HT-29 (cell line): ENCODE measurements at regions not wholly inside any gene's neighbourhood (a gene's known extent, or its start where the extent isn't known, plus 50 kb on each side); places are given as distances from the start of the nearest gene placed in this dataset.
A peak's percentile ranks its signal among the peaks of the same experiment; 100 is the strongest.
"Not testable (repeated sequence)": the region's sequence is repeated elsewhere in the genome, so short reads cannot be mapped to it uniquely, and the experiment has no call there.

Source experiments
- DNase-seq: peaks from one replicate; pipeline ENCODE4 v3.0.0-alpha.2; 2015; ENCODE audit warnings: low spot score

DNA sequence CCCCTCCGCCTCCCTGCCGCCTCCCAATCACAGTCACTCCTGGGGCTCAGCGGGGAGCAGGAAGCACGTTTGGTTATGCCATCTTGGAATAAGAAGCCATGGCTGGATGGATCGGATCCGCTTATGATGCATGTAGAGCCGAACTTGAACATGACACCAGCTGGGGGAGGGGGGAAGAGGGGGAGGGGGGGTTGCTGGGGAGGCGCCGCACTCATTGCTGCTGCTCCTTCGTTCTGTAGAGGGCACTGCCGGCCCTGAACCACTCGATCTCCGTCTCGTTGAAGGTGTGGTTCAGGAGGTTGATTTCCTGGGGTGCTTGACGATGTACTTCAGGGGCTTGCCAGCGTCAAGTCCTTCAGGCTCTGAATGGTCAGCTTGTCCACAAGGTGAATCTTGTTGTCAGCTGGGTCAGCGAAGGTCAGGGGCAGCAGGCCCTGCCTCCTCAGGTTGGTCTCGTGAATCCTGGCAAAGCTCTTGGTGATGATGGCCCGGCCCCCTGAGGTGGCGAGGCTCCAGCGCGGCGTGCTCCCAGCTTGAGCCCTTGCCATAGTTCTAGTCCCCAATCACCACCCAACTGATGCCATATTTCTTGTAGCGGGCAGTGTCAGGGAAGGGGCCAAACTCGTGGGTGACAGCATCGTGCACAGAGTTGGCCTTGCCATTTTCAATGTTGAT, 476.9 kb upstream of the ISX start:
- no peak for DNase-seq

DNA sequence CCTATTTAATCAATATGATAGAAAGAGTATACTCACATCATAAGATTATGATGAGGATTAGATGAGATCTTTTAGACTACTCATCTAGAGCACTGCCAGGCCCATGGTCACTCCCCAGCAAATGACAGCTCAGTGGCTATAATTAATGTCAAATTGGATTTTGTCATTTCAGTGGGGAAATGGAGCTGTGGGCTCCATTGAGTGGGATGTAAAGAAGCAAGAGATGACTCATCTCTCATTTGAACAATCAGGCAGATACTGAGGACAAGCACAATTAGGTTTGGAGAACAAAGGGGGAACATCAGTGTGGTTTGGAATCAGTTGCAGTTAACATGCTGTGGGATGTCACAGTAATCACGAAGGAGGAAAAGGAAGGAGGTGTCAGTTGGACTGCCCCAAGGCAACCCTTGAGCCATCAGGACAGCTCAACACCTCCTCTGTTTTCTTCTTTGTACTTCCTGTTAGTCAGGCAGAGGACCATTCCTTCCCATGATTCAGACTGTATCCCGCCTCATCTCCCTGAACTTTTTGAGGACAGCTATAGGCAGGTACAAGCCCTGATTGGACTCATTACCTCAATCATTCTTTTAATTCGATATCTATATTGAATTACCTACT, 473.7 kb upstream of the ISX start:
- DNase-seq, result no peak

GRCh38 chr22:34599567-34599966, 466.4 kb upstream of the ISX start:
- DNase-seq, result no peak

DNA sequence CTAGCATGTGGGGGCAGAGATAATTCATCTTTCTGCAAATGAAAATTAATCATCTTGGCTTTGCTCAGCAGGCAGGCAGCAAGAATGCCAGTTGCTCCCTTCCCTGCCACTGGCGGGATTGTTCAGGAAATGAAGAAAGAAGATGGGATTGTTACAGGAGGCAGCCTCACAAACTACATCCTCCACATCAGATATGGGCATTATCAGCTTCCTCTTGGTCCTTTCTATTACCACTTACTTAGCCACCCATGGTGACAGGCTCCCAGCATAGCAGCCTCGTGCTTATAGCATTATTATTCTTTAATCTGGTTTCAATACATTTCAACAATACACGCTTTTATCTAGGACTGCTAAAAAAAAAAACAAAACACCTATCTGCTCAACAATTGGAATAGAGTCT, 461.6 kb upstream of the ISX start:
- no peak for DNase-seq

GRCh38 chr22:34608106-34608505, 457.9 kb upstream of the ISX start:
- DNase-seq, result no peak

DNA sequence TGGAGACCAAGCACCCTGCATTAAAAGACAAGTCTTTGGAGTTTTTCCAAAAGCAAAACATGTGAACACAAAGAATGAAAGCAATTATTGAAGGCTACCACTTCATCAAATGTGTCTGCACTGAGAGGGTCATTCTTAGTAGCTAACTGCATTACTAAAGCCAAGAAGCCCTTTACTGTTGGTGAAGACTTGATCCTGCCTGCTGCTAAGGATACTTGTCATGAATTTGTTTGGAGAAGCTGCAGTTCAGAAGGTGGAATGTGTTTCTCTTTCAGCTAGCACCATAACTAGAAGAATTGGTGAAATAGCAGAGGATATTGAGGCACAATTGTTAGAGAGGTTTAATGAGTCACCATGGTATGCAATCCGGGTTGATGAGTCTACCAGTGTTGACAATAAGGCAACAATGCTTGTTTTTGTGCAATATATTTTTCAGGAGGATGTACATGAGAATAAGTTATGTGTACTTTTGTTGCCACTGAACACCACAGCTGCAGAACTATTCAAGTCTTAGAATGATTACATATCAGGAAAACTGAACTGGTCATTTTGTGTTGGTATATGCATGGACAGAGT, 457.3 kb upstream of the ISX start:
- no peak for DNase-seq

- no peak for DNase-seq
These were observed 456.3 kb upstream of the ISX start for GRCh38 chr22:34609646-34610045.

GRCh38 chr22:34620161-34620560, 445.8 kb upstream of the ISX start:
- DNase-seq, result no peak

- DNase-seq, result no peak
These were observed 445.1 kb upstream of the ISX start for GRCh38 chr22:34620832-34621231.

DNA sequence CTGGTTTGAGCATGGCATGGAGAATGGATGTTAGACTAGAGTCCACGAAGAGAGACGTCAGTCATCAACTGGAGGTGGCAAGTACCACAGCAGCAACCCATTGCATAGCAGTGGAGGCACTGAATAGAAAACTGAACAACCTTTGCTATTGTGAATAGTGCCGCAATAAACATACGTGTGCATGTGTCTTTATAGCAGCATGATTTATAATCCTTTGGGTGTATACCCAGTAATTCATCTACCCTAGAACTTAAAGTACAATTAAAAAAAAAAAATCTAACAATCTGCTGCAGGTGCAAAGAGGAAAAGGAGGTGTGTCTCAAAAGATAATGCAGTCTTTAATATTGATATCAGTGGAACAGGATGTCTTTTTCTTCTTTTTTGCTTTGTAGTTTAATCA, 443.4 kb upstream of the ISX start:
- no peak for DNase-seq

GRCh38 chr22:34623580-34623979, 442.4 kb upstream of the ISX start:
- no peak for DNase-seq

GRCh38 chr22:34625892-34626291, 440.1 kb upstream of the ISX start:
- DNase-seq, result not testable (repeated sequence)

- DNase-seq, result no peak
These were observed 427.8 kb upstream of the ISX start for GRCh38 chr22:34638128-34638527.

- DNase-seq, result no peak
These were observed 426.0 kb upstream of the ISX start for GRCh38 chr22:34639911-34640310.

DNA sequence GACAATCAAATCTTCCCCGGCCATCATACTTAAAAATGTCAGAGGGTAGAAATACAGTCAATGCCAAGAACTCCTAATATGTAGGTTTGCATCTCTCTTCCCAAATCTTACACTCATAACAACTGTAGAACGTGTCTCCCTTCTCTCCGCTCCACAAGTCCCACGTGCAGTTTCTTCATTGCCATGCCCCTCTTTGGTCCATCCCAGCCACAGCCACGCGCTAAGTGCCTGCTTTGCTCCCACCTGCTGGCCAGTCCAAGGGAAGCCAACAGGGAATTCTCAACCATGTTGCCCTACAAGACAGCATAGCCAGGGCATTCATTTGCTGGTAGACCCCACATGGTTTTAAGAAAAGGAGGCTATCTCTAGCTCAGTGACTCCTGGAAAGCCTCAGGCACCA, 420.6 kb upstream of the ISX start:
- peak; percentile 15 for DNase-seq

GRCh38 chr22:34669001-34669400, 397.0 kb upstream of the ISX start:
- no peak for DNase-seq

GRCh38 chr22:34683031-34683430, 382.9 kb upstream of the ISX start:
- peak; percentile 6 for DNase-seq

DNA sequence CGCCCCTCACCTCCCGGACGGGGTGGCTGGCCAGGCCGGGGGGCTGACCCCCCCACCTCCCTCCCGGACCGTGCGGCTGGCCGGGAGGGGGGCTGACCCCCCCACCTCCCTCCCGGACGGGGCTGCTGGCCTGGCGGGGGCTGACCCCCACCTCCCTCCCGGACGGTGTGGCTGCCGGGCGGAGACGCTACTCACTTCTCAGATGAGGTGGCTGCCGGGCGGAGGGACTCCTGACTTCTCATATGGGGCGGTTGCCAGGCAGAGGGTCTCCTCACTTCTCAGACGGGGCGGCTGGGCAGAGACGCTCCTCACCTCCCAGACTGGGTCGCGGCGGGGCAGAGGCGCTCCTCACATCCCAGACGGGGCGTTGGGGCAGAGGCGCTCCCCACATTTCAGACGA, 381.7 kb upstream of the ISX start:
- DNase-seq, result not testable (repeated sequence)

DNA sequence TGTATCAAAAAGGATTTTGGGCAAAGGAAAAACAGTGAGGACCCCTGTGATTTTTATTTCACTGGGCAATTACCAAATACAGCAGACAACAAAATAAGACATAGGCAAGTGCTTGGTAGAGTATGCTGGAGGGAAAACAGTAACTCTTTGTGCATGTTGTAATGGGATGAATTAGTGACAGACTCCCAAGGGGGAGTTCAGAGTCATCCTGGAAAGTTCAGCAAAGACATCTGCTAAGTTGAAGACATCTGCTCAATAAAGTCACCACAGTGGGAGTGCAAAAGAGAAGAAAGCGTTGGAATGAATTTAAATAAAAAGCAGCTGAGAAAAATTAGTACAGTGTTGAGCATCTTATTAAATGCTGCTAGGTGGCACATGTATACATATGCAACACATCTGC, 378.8 kb upstream of the ISX start:
- no peak for DNase-seq

DNA sequence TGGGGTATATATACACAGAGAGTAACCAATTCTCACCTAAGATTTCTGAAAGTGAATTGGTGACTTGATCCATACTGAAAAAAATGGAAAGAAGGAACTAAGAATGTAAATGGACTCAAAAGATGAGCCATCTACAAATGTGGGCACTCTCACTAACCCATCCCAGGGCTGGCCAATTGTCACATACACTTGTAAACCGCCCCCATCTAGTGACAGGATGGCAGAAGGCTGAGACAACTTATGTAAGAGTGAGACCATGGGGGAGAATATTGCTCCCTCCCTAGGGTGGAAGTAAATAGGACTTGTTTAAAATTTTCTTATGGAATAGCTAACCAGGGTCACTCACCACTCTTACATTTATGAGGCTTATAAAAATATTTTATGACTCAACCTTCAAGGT, 377.1 kb upstream of the ISX start:
- no peak for DNase-seq

DNA sequence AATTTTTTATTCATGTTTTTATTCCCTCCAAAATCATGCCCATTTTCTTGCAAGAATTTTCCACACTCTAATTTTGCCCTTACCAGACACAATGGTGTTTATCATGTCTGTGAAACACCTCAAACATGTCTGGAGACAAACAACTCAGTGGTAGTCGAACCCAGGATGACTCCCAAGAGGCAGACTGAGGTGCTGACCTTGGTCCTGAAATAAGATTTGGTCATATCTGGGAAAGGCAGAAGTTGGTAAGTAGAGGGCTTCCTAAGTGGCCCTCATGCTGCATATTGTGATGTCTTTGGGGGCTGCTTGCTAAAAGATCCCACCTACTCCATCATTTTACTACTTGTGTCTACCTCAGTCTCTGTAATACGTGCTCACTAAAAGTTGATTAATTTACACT, 369.4 kb upstream of the ISX start:
- peak; percentile 20 for DNase-seq

DNA sequence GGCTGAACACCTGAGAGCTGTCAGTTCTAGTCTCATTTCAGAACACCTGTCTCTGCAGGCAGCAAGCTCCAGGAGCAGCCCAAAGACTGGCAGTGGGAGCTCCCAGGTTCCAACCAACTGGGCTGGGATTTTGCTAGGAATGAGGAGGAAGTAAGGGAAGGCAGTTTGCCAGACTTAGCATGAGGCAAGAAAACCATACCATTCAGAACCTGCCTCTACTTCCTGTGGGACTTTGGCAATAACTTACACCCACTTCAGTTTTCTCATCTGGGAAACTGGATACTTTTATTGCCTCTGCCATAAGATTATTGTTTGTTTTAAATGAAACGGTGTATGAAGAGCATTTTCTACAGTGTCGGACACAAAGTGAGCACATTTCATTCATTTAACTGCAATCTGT, 363.7 kb upstream of the ISX start:
- no peak for DNase-seq

DNA sequence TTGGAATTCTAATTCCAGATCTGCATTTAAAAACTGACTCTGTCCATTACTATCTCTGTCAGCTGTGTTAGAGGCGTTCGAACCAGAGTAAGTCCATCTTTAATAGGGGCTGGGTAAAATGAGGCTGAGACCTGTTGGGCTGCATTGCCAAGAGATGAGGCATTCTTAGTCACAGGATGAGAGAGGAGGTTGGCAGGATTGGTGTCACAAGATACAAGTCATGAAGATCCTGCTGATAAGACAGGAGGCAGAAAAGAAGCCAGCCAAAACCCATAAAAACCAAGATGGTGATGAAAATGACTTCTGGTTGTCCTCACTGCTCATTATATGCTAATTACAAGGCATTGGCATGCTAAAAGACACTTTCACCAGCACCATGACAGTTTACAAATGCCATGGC, 356.3 kb upstream of the ISX start:
- DNase-seq, result no peak
